NB4 (cell line): ENCODE measurements at regions not wholly inside any gene's neighbourhood (a gene's known extent, or its start where the extent isn't known, plus 50 kb on each side); places are given as distances from the start of the nearest gene placed in this dataset.
"Not testable (repeated sequence)": the region's sequence is repeated elsewhere in the genome, so short reads cannot be mapped to it uniquely, and the experiment has no call there.

Experiments
- TF ChIP-seq, protein P1 (sequence below): IDR thresholded peaks from one replicate; pipeline ENCODE4 v1.5.1; 2012; ENCODE audit warnings: low read depth, low read length
- TF ChIP-seq, protein P2 (sequence below): IDR thresholded peaks from 2 replicates; pipeline ENCODE4 v1.6.1; 2011; ENCODE audit warnings: low read depth, low read length

DNA sequence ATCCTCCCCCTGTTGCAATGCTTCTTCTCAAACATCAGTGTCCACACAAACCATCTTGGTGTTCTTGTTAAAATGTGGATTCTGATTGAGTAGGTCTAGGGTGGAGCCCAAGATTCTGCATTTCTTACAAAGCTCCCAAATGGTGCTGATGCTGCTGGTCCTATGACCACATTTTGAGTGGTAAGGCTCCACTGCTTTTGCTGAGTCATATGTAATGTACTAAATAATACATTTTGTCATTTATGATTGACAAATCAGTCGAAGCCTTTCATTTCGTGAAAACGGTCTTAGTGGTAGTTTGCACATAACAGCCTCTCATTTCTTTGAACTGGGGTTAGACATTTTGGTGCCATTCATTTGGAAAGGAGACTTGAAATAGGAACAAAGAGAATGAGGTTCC, 286.3 kb upstream of the DPP6 start:
- TF ChIP-seq, protein P1, sequence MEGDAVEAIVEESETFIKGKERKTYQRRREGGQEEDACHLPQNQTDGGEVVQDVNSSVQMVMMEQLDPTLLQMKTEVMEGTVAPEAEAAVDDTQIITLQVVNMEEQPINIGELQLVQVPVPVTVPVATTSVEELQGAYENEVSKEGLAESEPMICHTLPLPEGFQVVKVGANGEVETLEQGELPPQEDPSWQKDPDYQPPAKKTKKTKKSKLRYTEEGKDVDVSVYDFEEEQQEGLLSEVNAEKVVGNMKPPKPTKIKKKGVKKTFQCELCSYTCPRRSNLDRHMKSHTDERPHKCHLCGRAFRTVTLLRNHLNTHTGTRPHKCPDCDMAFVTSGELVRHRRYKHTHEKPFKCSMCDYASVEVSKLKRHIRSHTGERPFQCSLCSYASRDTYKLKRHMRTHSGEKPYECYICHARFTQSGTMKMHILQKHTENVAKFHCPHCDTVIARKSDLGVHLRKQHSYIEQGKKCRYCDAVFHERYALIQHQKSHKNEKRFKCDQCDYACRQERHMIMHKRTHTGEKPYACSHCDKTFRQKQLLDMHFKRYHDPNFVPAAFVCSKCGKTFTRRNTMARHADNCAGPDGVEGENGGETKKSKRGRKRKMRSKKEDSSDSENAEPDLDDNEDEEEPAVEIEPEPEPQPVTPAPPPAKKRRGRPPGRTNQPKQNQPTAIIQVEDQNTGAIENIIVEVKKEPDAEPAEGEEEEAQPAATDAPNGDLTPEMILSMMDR: not testable (repeated sequence)
- TF ChIP-seq, protein P2, sequence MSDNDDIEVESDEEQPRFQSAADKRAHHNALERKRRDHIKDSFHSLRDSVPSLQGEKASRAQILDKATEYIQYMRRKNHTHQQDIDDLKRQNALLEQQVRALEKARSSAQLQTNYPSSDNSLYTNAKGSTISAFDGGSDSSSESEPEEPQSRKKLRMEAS: not testable (repeated sequence)
